ENCODE measurements at regions not wholly inside any gene's neighbourhood (a gene's known extent, or its start where the extent isn't known, plus 50 kb on each side); places are given as distances from the start of the nearest gene placed in this dataset.
"Not testable (repeated sequence)": the region's sequence is repeated elsewhere in the genome, so short reads cannot be mapped to it uniquely, and the experiment has no call there.

GRCh38 chr10:114722136-114722535 is 64.1 kb upstream of the ABLIM1 start:
- not testable (repeated sequence) for H3K27ac ChIP-seq; H3K36me3 ChIP-seq; DNase-seq (ENCODE audit: low read depth in 1 of 2, low spot score in 2 of 2); H3K9me3 ChIP-seq (replicated peaks); H3K4me3 ChIP-seq; H3K4me1 ChIP-seq (replicated peaks); H3K27me3 ChIP-seq (replicated peaks)

- Histone ChIP-seq H3K4me3 (no peak overlapping the region), H3K36me3 (no peaks in the 10 kb centered on the region), H3K27me3 (replicated peaks) (no peaks in the 10 kb centered on the region), H3K4me1 (replicated peaks) (peaks cover 3% of the 10 kb centered on the region; the same call in 1 of the 2 replicates), H3K27ac (no peak overlapping the region), H3K9me3 (replicated peaks) (no peaks in the 10 kb centered on the region)
- no peak for DNase-seq (ENCODE audit: low read depth in 1 of 2, low spot score in 2 of 2)
Observed at GRCh38 chr10:114723361-114723760, 65.3 kb upstream of the ABLIM1 start.

DNA sequence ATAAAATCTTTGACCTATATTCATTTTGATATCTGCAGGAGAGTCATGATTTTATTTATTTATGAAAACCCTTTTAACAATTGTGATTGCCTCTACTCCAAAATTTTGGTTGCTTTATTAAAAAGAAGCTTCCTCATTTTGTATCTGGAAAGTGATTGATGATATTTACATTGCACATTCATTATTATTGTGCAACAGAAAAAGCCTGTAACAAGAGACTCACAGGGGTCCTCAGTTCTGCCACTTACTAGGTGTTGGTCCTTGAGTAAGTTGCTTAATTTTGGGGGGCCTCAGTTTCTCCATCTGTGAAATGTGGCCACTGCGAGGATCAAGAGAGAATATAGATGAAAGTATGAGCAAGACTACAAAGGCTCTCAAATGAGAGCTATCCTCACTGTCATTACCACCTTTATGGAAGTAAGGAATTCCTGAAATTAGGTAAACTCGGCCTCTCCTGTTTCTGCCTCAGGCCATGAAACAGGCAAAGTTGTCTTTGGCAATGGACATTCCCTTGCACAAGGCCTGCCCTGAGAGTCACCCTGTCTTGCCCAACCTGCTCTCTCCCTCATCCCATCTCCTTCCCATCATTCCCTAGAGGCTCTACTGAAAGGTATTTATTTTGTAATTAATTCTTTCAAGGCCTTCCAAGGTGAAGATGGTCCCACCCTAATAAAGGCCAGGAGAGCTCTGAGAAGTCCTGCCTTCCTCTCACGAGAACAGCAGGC is 66.1 kb upstream of the ABLIM1 start:
- H3K4me3 ChIP-seq, result no peak overlapping the region
- no peaks in the 10 kb centered on the region for H3K27me3 ChIP-seq (replicated peaks)
- no peak for DNase-seq (ENCODE audit: low read depth in 1 of 2, low spot score in 2 of 2)

GRCh38 chr10:114724716-114725106 is 66.6 kb upstream of the ABLIM1 start:
- Histone ChIP-seq H3K27ac (no peak overlapping the region), H3K4me1 (replicated peaks) (peaks cover 3% of the 10 kb centered on the region; the same call in 1 of the 2 replicates), H3K4me3 (no peak overlapping the region), H3K9me3 (replicated peaks) (no peaks in the 10 kb centered on the region), H3K27me3 (replicated peaks) (no peaks in the 10 kb centered on the region), H3K36me3 (no peaks in the 10 kb centered on the region)
- no peak for DNase-seq (ENCODE audit: low read depth in 1 of 2, low spot score in 2 of 2)

More for the DNA sequence above, 66.1 kb upstream of the ABLIM1 start:
- peaks cover 3% of the 10 kb centered on the region; the same call in 1 of the 2 replicates for H3K4me1 ChIP-seq (replicated peaks)
- no peak overlapping the region for H3K27ac ChIP-seq
- H3K9me3 ChIP-seq (replicated peaks), result no peaks in the 10 kb centered on the region
- no peaks in the 10 kb centered on the region for H3K36me3 ChIP-seq

- H3K9me3 ChIP-seq (replicated peaks), result no peaks in the 10 kb centered on the region
- no peaks in the 10 kb centered on the region for H3K36me3 ChIP-seq
Observed at GRCh38 chr10:114726820-114727271, 68.8 kb upstream of the ABLIM1 start.

GRCh38 chr10:114728325-114728724 is 70.2 kb upstream of the ABLIM1 start:
- Histone ChIP-seq H3K9me3 (replicated peaks) (no peaks in the 10 kb centered on the region), H3K4me3 (no peak overlapping the region), H3K36me3 (no peaks in the 10 kb centered on the region), H3K4me1 (replicated peaks) (no peaks in the 10 kb centered on the region), H3K27ac (no peak overlapping the region), H3K27me3 (replicated peaks) (no peaks in the 10 kb centered on the region)
- no peak for DNase-seq (ENCODE audit: low read depth in 1 of 2, low spot score in 2 of 2)

More at GRCh38 chr10:114726820-114727271, 68.8 kb upstream of the ABLIM1 start:
- H3K4me3 ChIP-seq, result no peak overlapping the region
- H3K27me3 ChIP-seq (replicated peaks), result no peaks in the 10 kb centered on the region
- no peak overlapping the region for H3K27ac ChIP-seq
- no peak for DNase-seq (ENCODE audit: low read depth in 1 of 2, low spot score in 2 of 2)
- H3K4me1 ChIP-seq (replicated peaks), result no peaks in the 10 kb centered on the region

DNA sequence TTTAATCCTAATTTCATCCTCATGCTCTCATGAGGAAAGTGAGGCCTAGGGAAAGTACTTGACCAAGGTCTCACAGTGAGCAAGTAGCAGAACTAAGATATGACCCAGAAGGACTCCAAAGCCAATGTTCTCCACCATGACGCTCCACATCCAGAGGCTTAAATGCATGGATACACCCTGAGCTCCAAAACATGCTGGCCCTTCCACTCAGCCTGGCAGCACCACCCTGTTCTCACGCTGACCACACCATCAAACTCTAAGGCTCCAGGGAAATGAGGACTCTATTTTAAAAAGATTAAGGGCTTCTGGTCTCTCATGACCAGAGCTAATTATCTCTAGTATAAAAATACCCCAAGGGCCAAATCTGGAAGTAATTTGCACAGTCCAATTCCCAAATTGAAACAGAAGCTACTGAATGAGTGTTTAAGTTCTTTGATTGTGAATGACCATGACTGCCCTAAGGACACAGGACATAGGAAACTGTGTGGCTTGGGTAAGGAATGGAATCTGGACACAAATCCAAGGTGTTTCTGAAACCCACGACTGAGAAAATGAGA is 71.1 kb upstream of the ABLIM1 start:
- no peaks in the 10 kb centered on the region for H3K9me3 ChIP-seq (replicated peaks)
- H3K27ac ChIP-seq, result no peak overlapping the region
- H3K27me3 ChIP-seq (replicated peaks), result no peaks in the 10 kb centered on the region
- H3K36me3 ChIP-seq, result no peaks in the 10 kb centered on the region
- no peaks in the 10 kb centered on the region for H3K4me1 ChIP-seq (replicated peaks)
- no peak for DNase-seq (ENCODE audit: low read depth in 1 of 2, low spot score in 2 of 2)
- no peak overlapping the region for H3K4me3 ChIP-seq

GRCh38 chr10:114730291-114730690 is 72.2 kb upstream of the ABLIM1 start:
- DNase-seq (ENCODE audit: low read depth in 1 of 2, low spot score in 2 of 2), result no peak
- Histone ChIP-seq H3K4me1 (replicated peaks) (no peaks in the 10 kb centered on the region), H3K36me3 (no peaks in the 10 kb centered on the region), H3K27ac (no peak overlapping the region), H3K4me3 (no peak overlapping the region), H3K9me3 (replicated peaks) (no peaks in the 10 kb centered on the region), H3K27me3 (replicated peaks) (no peaks in the 10 kb centered on the region)

DNA sequence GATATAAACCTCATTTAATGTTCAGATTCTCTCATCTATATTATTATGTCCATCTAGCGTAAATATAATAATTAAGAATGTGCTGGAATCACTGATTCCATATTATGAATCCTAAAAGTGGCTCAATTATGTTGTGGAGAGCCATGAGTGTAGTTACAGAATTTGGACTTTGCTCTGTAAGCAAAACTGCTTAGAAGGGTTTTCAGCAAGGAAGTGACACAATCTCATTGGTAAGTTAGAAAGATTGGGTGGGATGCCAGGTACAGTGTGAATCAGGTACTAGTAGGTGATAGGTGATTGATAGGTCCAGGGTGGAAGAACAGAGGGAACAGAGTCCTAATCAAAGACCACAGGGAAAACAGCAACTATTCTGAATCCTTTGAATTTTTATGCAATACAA is 74.9 kb upstream of the ABLIM1 start:
- H3K4me1 ChIP-seq (replicated peaks), result no peaks in the 10 kb centered on the region
- H3K36me3 ChIP-seq, result no peaks in the 10 kb centered on the region
- no peak overlapping the region for H3K4me3 ChIP-seq
- H3K9me3 ChIP-seq (replicated peaks), result no peaks in the 10 kb centered on the region
- DNase-seq (ENCODE audit: low read depth in 1 of 2, low spot score in 2 of 2), result no peak
- H3K27ac ChIP-seq, result no peak overlapping the region
- H3K27me3 ChIP-seq (replicated peaks), result no peaks in the 10 kb centered on the region

- H3K27ac ChIP-seq, result no peak overlapping the region
- H3K4me3 ChIP-seq, result no peak overlapping the region
- H3K27me3 ChIP-seq (replicated peaks), result no peaks in the 10 kb centered on the region
- DNase-seq (ENCODE audit: low read depth in 1 of 2, low spot score in 2 of 2), result no peak
- H3K9me3 ChIP-seq (replicated peaks), result no peaks in the 10 kb centered on the region
- H3K36me3 ChIP-seq, result no peaks in the 10 kb centered on the region
- H3K4me1 ChIP-seq (replicated peaks), result no peaks in the 10 kb centered on the region
Observed at GRCh38 chr10:114735946-114736345, 77.9 kb upstream of the ABLIM1 start.

GRCh38 chr10:114743521-114744231 is 77.9 kb upstream of the FHIP2A start:
- DNase-seq (ENCODE audit: low read depth in 1 of 2, low spot score in 2 of 2), result no peak

GRCh38 chr10:114746531-114746930 is 75.0 kb upstream of the FHIP2A start:
- DNase-seq (ENCODE audit: low read depth in 1 of 2, low spot score in 2 of 2), result no peak
- Histone ChIP-seq H3K4me3 (no peak overlapping the region), H3K4me1 (replicated peaks) (no peaks in the 10 kb centered on the region), H3K27me3 (replicated peaks) (no peaks in the 10 kb centered on the region), H3K27ac (no peak overlapping the region), H3K36me3 (no peaks in the 10 kb centered on the region), H3K9me3 (replicated peaks) (no peaks in the 10 kb centered on the region)

More at GRCh38 chr10:114743521-114744231, 77.9 kb upstream of the FHIP2A start:
- H3K4me1 ChIP-seq (replicated peaks), result no peaks in the 10 kb centered on the region
- no peaks in the 10 kb centered on the region for H3K27me3 ChIP-seq (replicated peaks)
- no peaks in the 10 kb centered on the region for H3K9me3 ChIP-seq (replicated peaks)
- H3K36me3 ChIP-seq, result no peaks in the 10 kb centered on the region
- H3K27ac ChIP-seq, result no peak overlapping the region
- no peak overlapping the region for H3K4me3 ChIP-seq

DNA sequence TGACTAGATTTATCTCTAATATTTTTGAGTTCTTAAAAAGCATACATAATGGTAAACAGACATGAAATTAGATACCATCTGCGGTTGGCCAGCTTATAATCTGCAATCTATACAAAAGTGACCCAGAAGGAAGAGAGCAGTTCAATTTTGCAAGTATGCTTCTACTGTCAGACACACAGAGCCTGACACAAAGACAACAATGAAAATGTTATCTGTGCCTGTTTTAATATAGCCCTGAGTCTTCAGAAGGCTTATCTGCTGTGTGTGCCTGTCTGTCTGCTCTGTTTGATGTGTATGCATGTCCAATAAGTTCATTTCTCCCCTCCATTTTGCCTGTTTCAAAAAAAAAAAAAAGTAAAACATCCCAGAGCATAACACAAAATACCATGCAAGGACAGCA is 73.3 kb upstream of the FHIP2A start:
- H3K27ac ChIP-seq, result no peak overlapping the region
- no peaks in the 10 kb centered on the region for H3K27me3 ChIP-seq (replicated peaks)
- H3K4me3 ChIP-seq, result no peak overlapping the region
- H3K4me1 ChIP-seq (replicated peaks), result peaks cover 5% of the 10 kb centered on the region
- H3K36me3 ChIP-seq, result no peaks in the 10 kb centered on the region
- no peaks in the 10 kb centered on the region for H3K9me3 ChIP-seq (replicated peaks)
- DNase-seq (ENCODE audit: low read depth in 1 of 2, low spot score in 2 of 2), result no peak

DNA sequence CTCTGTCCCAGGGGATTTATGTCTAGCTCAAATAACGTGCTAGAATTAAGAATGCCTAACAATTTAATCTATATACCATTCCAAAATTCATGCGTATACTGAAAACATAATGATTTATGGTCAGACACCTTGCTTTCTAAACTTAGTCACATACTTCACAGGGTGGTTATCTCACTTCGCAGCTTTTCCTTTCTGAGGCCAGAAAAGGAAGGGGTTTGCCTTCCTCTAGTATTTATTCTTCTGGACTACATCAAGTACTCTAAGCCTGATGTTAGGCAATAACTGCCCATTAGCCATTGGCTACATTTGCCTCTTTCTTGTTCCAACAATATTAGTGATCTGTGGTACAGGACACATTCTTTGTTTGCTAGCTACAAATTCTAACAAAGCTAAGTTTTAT is 72.6 kb upstream of the FHIP2A start:
- no peak overlapping the region for H3K27ac ChIP-seq
- no peak overlapping the region for H3K4me3 ChIP-seq
- peaks cover 13% of the 10 kb centered on the region for H3K4me1 ChIP-seq (replicated peaks)
- no peaks in the 10 kb centered on the region for H3K9me3 ChIP-seq (replicated peaks)
- no peak for DNase-seq (ENCODE audit: low read depth in 1 of 2, low spot score in 2 of 2)
- no peaks in the 10 kb centered on the region for H3K36me3 ChIP-seq
- H3K27me3 ChIP-seq (replicated peaks), result no peaks in the 10 kb centered on the region
